ENCODE measurements at regions not wholly inside any gene's neighbourhood (a gene's known extent, or its start where the extent isn't known, plus 50 kb on each side); places are given as distances from the start of the nearest gene placed in this dataset.

GRCh38 chr7:46133751-46134150 lies 212.7 kb upstream of the IGFBP3 start:
- no peaks in the 10 kb centered on the region for H3K27me3 Mint-ChIP-seq
- H3K36me3 Mint-ChIP-seq, result no peaks in the 10 kb centered on the region

GRCh38 chr7:46133072-46133471 lies 212.0 kb upstream of the IGFBP3 start:
- Mint-ChIP-seq H3K36me3 (no peaks in the 10 kb centered on the region), H3K4me1 (no peaks in the 10 kb centered on the region), H3K27me3 (no peaks in the 10 kb centered on the region), H3K4me3 (no peak overlapping the region), H3K27ac (no peak overlapping the region), H3K9me3 (no peaks in the 10 kb centered on the region)
- ATAC-seq (ENCODE audit: low read depth) (no peak), DNase-seq (no peak)
- POLR2A ChIA-PET, result no interaction called here

More at GRCh38 chr7:46133751-46134150, 212.7 kb upstream of the IGFBP3 start:
- ATAC-seq (ENCODE audit: low read depth) (no peak), DNase-seq (no peak)
- H3K9me3 Mint-ChIP-seq, result no peaks in the 10 kb centered on the region
- H3K4me1 Mint-ChIP-seq, result no peaks in the 10 kb centered on the region
- H3K27ac Mint-ChIP-seq, result no peak overlapping the region
- H3K4me3 Mint-ChIP-seq, result no peak overlapping the region
- POLR2A ChIA-PET, result no interaction called here

- POLR2A ChIA-PET, result no interaction called here
- DNase-seq (no peak), ATAC-seq (ENCODE audit: low read depth) (no peak)
- Mint-ChIP-seq H3K4me3 (no peak overlapping the region), H3K4me1 (no peaks in the 10 kb centered on the region), H3K27me3 (no peaks in the 10 kb centered on the region), H3K36me3 (no peaks in the 10 kb centered on the region), H3K27ac (no peak overlapping the region), H3K9me3 (no peaks in the 10 kb centered on the region)
Observed at GRCh38 chr7:46131916-46132795, 211.1 kb upstream of the IGFBP3 start.

GRCh38 chr7:46129831-46130230 lies 208.8 kb upstream of the IGFBP3 start:
- Mint-ChIP-seq H3K36me3 (no peaks in the 10 kb centered on the region), H3K27me3 (no peaks in the 10 kb centered on the region), H3K4me3 (no peak overlapping the region), H3K9me3 (no peaks in the 10 kb centered on the region), H3K27ac (no peak overlapping the region), H3K4me1 (no peaks in the 10 kb centered on the region)
- DNase-seq, result no peak
- POLR2A ChIA-PET, result no interaction called here
- ATAC-seq (ENCODE audit: low read depth), result no peak

- DNase-seq (no peak), ATAC-seq (ENCODE audit: low read depth) (no peak)
- Mint-ChIP-seq H3K4me1 (no peaks in the 10 kb centered on the region), H3K36me3 (no peaks in the 10 kb centered on the region), H3K27ac (no peak overlapping the region), H3K4me3 (no peak overlapping the region), H3K9me3 (no peaks in the 10 kb centered on the region), H3K27me3 (no peaks in the 10 kb centered on the region)
- POLR2A ChIA-PET, result no interaction called here
Observed at GRCh38 chr7:46127814-46128213, 206.7 kb upstream of the IGFBP3 start.

GRCh38 chr7:46126675-46127300 lies 205.7 kb upstream of the IGFBP3 start:
- POLR2A ChIA-PET, result no interaction called here
- Mint-ChIP-seq H3K4me1 (no peaks in the 10 kb centered on the region), H3K4me3 (no peak overlapping the region), H3K9me3 (no peaks in the 10 kb centered on the region), H3K36me3 (no peaks in the 10 kb centered on the region), H3K27me3 (no peaks in the 10 kb centered on the region), H3K27ac (no peak overlapping the region)
- DNase-seq (no peak), ATAC-seq (ENCODE audit: low read depth) (no peak)

- ATAC-seq (ENCODE audit: low read depth), result no peak
- Mint-ChIP-seq H3K27me3 (peaks cover 3% of the 10 kb centered on the region), H3K36me3 (no peaks in the 10 kb centered on the region), H3K27ac (no peak overlapping the region), H3K4me3 (no peak overlapping the region), H3K4me1 (no peaks in the 10 kb centered on the region), H3K9me3 (no peaks in the 10 kb centered on the region)
- DNase-seq, result no peak
- POLR2A ChIA-PET, result no interaction called here
Observed at GRCh38 chr7:46123756-46124343, 202.8 kb upstream of the IGFBP3 start.

GRCh38 chr7:46115410-46115809 lies 194.3 kb upstream of the IGFBP3 start:
- POLR2A ChIA-PET, result no interaction called here
- H3K4me3 Mint-ChIP-seq, result no peak overlapping the region
- no peaks in the 10 kb centered on the region for H3K9me3 Mint-ChIP-seq
- no peaks in the 10 kb centered on the region for H3K36me3 Mint-ChIP-seq
- H3K4me1 Mint-ChIP-seq, result no peaks in the 10 kb centered on the region
- DNase-seq (no peak), ATAC-seq (ENCODE audit: low read depth) (no peak)
- no peak overlapping the region for H3K27ac Mint-ChIP-seq
- peaks cover 6% of the 10 kb centered on the region for H3K27me3 Mint-ChIP-seq

GRCh38 chr7:46109437-46109836 lies 188.4 kb upstream of the IGFBP3 start:
- DNase-seq (no peak), ATAC-seq (ENCODE audit: low read depth) (no peak)
- no peaks in the 10 kb centered on the region for H3K9me3 Mint-ChIP-seq
- no peak overlapping the region for H3K27ac Mint-ChIP-seq
- no peaks in the 10 kb centered on the region for H3K36me3 Mint-ChIP-seq
- H3K4me1 Mint-ChIP-seq, result no peaks in the 10 kb centered on the region
- POLR2A ChIA-PET, result no interaction called here
- peaks cover 6% of the 10 kb centered on the region for H3K27me3 Mint-ChIP-seq
- no peak overlapping the region for H3K4me3 Mint-ChIP-seq

- ATAC-seq (ENCODE audit: low read depth) (no peak), DNase-seq (no peak)
- H3K4me3 Mint-ChIP-seq, result no peak overlapping the region
- H3K27me3 Mint-ChIP-seq, result peaks cover 6% of the 10 kb centered on the region
- no peaks in the 10 kb centered on the region for H3K36me3 Mint-ChIP-seq
- H3K9me3 Mint-ChIP-seq, result no peaks in the 10 kb centered on the region
- POLR2A ChIA-PET, result no interaction called here
- no peaks in the 10 kb centered on the region for H3K4me1 Mint-ChIP-seq
- no peak overlapping the region for H3K27ac Mint-ChIP-seq
Observed at GRCh38 chr7:46108272-46108671, 187.2 kb upstream of the IGFBP3 start.

- DNase-seq, result no peak
- H3K4me1 Mint-ChIP-seq, result no peaks in the 10 kb centered on the region
- ATAC-seq (ENCODE audit: low read depth), result no peak
- peaks cover 2% of the 10 kb centered on the region for H3K27me3 Mint-ChIP-seq
- no peaks in the 10 kb centered on the region for H3K36me3 Mint-ChIP-seq
- no peak overlapping the region for H3K27ac Mint-ChIP-seq
- POLR2A ChIA-PET, result no interaction called here
- H3K4me3 Mint-ChIP-seq, result no peak overlapping the region
- no peaks in the 10 kb centered on the region for H3K9me3 Mint-ChIP-seq
Observed at GRCh38 chr7:46107610-46108217, 186.6 kb upstream of the IGFBP3 start.

- Mint-ChIP-seq H3K4me3 (no peak overlapping the region), H3K27me3 (no peaks in the 10 kb centered on the region), H3K9me3 (no peaks in the 10 kb centered on the region), H3K27ac (no peak overlapping the region), H3K36me3 (no peaks in the 10 kb centered on the region), H3K4me1 (no peaks in the 10 kb centered on the region)
- POLR2A ChIA-PET, result interaction anchor here (0.7 kb wide), 1 partner anchor 162 kb away, joined by 3 read pairs; no protein-coding TSS in a partner anchor
- ATAC-seq (ENCODE audit: low read depth), result no peak
- no peak for DNase-seq
Observed at GRCh38 chr7:46100521-46100920, 179.4 kb upstream of the IGFBP3 start.

- Mint-ChIP-seq H3K4me3 (no peak overlapping the region), H3K27ac (no peak overlapping the region), H3K4me1 (no peaks in the 10 kb centered on the region), H3K36me3 (no peaks in the 10 kb centered on the region), H3K9me3 (no peaks in the 10 kb centered on the region), H3K27me3 (no peaks in the 10 kb centered on the region)
- no peak for ATAC-seq (ENCODE audit: low read depth)
- DNase-seq, result no peak
- POLR2A ChIA-PET, result no interaction called here
Observed at GRCh38 chr7:46099076-46099475, 178.0 kb upstream of the IGFBP3 start.

GRCh38 chr7:46091071-46091470 lies 170.0 kb upstream of the IGFBP3 start:
- Mint-ChIP-seq H3K36me3 (no peaks in the 10 kb centered on the region), H3K27me3 (no peaks in the 10 kb centered on the region), H3K9me3 (peaks cover 5% of the 10 kb centered on the region), H3K27ac (no peak overlapping the region), H3K4me1 (no peaks in the 10 kb centered on the region), H3K4me3 (no peak overlapping the region)
- DNase-seq, result no peak
- ATAC-seq (ENCODE audit: low read depth), result no peak
- POLR2A ChIA-PET, result no interaction called here
